ENCODE measurements at regions not wholly inside any gene's neighbourhood (a gene's known extent, or its start where the extent isn't known, plus 50 kb on each side); places are given as distances from the start of the nearest gene placed in this dataset.
A peak's percentile ranks its signal among the peaks of the same experiment; 100 is the strongest.

- no peak for FAIRE-seq
- no peak for DNase-seq (ENCODE audit: insufficient read length, low spot score)
- no peak for TF ChIP-seq CTCF (IDR thresholded peaks at IDR 0.05; ENCODE audit: insufficient read depth, missing control alignments)
These were observed 2698.7 kb downstream of the PCDH9 start for GRCh38 chr13:64531400-64531799.

- DNase-seq (ENCODE audit: insufficient read length, low spot score), result no peak
- FAIRE-seq, result no peak
- peak; percentile 44 for TF ChIP-seq CTCF (IDR thresholded peaks at IDR 0.05; ENCODE audit: insufficient read depth, missing control alignments)
These were observed 2700.2 kb downstream of the PCDH9 start for GRCh38 chr13:64529874-64530485.

DNA sequence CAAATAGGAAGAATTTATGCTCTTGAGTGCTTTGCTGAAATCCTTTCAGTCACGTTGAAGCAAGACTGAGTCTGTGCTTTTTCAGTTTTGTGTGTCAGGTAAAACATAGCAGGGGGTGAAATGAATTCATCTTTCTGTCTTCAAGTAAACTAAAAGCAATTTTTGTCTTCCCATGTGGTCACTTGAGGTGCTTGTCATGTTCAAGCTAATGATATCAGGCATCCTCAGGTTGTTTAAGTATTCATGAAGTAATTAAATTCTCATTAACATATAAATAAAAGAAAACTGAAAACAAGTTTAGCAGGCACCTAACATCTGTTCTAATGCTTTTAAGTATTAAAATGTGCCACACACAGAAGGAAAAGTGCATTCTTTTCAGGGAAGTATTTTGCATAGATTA is 2701.3 kb downstream of the PCDH9 start:
- FAIRE-seq, result no peak
- DNase-seq (ENCODE audit: insufficient read length, low spot score), result no peak
- TF ChIP-seq CTCF (IDR thresholded peaks at IDR 0.05; ENCODE audit: insufficient read depth, missing control alignments), result no peak

DNA sequence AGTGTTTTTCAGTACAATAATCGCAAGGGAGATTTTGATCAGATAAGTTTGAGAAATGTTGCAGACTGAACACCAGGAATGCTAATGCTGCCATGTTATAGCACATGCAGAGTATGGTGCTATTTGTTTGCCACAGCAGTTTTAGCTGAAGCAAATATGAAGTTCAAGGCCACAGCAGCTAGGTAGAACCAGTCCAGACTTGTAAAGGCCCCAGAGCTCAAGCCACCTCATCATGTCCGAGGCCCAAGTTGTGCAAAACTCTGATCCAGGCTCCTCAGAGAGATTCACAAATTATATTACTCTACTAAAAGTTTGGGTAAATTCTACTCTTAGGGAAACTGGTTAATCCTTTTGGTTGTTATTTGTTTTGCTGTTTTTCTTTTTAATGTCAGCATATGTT is 2702.6 kb downstream of the PCDH9 start:
- DNase-seq (ENCODE audit: insufficient read length, low spot score) (no peak), FAIRE-seq (no peak)
- no peak for TF ChIP-seq CTCF (IDR thresholded peaks at IDR 0.05; ENCODE audit: insufficient read depth, missing control alignments)

GRCh38 chr13:64525687-64526086 is 2704.4 kb downstream of the PCDH9 start:
- DNase-seq (ENCODE audit: insufficient read length, low spot score) (no peak), FAIRE-seq (no peak)
- TF ChIP-seq CTCF (IDR thresholded peaks at IDR 0.05; ENCODE audit: insufficient read depth, missing control alignments), result no peak

GRCh38 chr13:64510747-64511146 is 2719.4 kb downstream of the PCDH9 start:
- FAIRE-seq (no peak), DNase-seq (ENCODE audit: insufficient read length, low spot score) (no peak)
- no peak for TF ChIP-seq CTCF (IDR thresholded peaks at IDR 0.05; ENCODE audit: insufficient read depth, missing control alignments)

- no peak for DNase-seq (ENCODE audit: insufficient read length, low spot score)
- FAIRE-seq, result no peak
These were observed 2723.9 kb downstream of the PCDH9 start for GRCh38 chr13:64506246-64506645.

More at GRCh38 chr13:64506246-64506645, 2723.9 kb downstream of the PCDH9 start:
- no peak for TF ChIP-seq CTCF (IDR thresholded peaks at IDR 0.05; ENCODE audit: insufficient read depth, missing control alignments)
